ENCODE measurements at regions not wholly inside any gene's neighbourhood (a gene's known extent, or its start where the extent isn't known, plus 50 kb on each side); places are given as distances from the start of the nearest gene placed in this dataset.
"Not testable (repeated sequence)": the region's sequence is repeated elsewhere in the genome, so short reads cannot be mapped to it uniquely, and the experiment has no call there.

GRCh38 chr5:126280846-126281245 is 142.4 kb upstream of the GRAMD2B start:
- no peak overlapping the region for H3K27ac ChIP-seq
- no peak for ATAC-seq

GRCh38 chr5:126284977-126285696 is 138.1 kb upstream of the GRAMD2B start:
- no peak for ATAC-seq
- no peak overlapping the region for H3K27ac ChIP-seq
- H3K4me3 ChIP-seq: no peak overlapping the region
- TF ChIP-seq POLR2A (IDR thresholded peaks at IDR 0.05) (no peak), CTCF (IDR thresholded peaks at IDR 0.05 in 4 of 5, conservative IDR thresholded peaks at IDR 0.05 in 1 of 5) (no peak)
- H3K27me3 ChIP-seq: no peaks in the 10 kb centered on the region
- no peaks in the 10 kb centered on the region for H3K4me1 ChIP-seq
- intact Hi-C loops (cut with DNase I; ENCODE audit: low total_unique reads) (no loop called here), in situ Hi-C loops (cut with MboI; ENCODE audit: low sequenced_read_pairs in 4 of 4) (no loop called here)
- no peak for DNase-seq
- no peaks in the 10 kb centered on the region for H3K9me3 ChIP-seq
- H3K36me3 ChIP-seq: no peaks in the 10 kb centered on the region

More at GRCh38 chr5:126280846-126281245, 142.4 kb upstream of the GRAMD2B start:
- Histone ChIP-seq H3K4me3 (no peak overlapping the region), H3K4me1 (no peaks in the 10 kb centered on the region), H3K36me3 (no peaks in the 10 kb centered on the region), H3K27me3 (no peaks in the 10 kb centered on the region), H3K9me3 (no peaks in the 10 kb centered on the region)
- no peak for DNase-seq
- TF ChIP-seq CTCF (IDR thresholded peaks at IDR 0.05 in 4 of 5, conservative IDR thresholded peaks at IDR 0.05 in 1 of 5) (no peak), POLR2A (IDR thresholded peaks at IDR 0.05) (no peak)
- intact Hi-C loops (cut with DNase I; ENCODE audit: low total_unique reads): no loop called here
- in situ Hi-C loops (cut with MboI; ENCODE audit: low sequenced_read_pairs in 4 of 4): no loop called here

- DNase-seq; in situ Hi-C loops (cut with MboI; ENCODE audit: low sequenced_read_pairs in 4 of 4); H3K27ac ChIP-seq; H3K36me3 ChIP-seq; H3K27me3 ChIP-seq; H3K4me1 ChIP-seq; H3K4me3 ChIP-seq; ATAC-seq; H3K9me3 ChIP-seq; intact Hi-C loops (cut with DNase I; ENCODE audit: low total_unique reads): not testable (repeated sequence)
Observed at GRCh38 chr5:126296121-126296520, 127.1 kb upstream of the GRAMD2B start.

- Histone ChIP-seq H3K27ac (no peak overlapping the region), H3K9me3 (no peaks in the 10 kb centered on the region), H3K4me1 (no peaks in the 10 kb centered on the region), H3K4me3 (no peak overlapping the region), H3K27me3 (no peaks in the 10 kb centered on the region), H3K36me3 (no peaks in the 10 kb centered on the region)
- DNase-seq (no peak), ATAC-seq (no peak)
- intact Hi-C loops (cut with DNase I; ENCODE audit: low total_unique reads) (no loop called here), in situ Hi-C loops (cut with MboI; ENCODE audit: low sequenced_read_pairs in 4 of 4) (no loop called here)
- TF ChIP-seq POLR2A (IDR thresholded peaks at IDR 0.05): no peak
- no peak for TF ChIP-seq CTCF (IDR thresholded peaks at IDR 0.05 in 4 of 5, conservative IDR thresholded peaks at IDR 0.05 in 1 of 5)
Observed at GRCh38 chr5:126300293-126300692, 122.9 kb upstream of the GRAMD2B start.

GRCh38 chr5:126301056-126301455 is 122.2 kb upstream of the GRAMD2B start:
- Histone ChIP-seq H3K4me3 (no peak overlapping the region), H3K9me3 (no peaks in the 10 kb centered on the region), H3K4me1 (no peaks in the 10 kb centered on the region), H3K27me3 (no peaks in the 10 kb centered on the region), H3K27ac (no peak overlapping the region), H3K36me3 (no peaks in the 10 kb centered on the region)
- intact Hi-C loops (cut with DNase I; ENCODE audit: low total_unique reads) (no loop called here), in situ Hi-C loops (cut with MboI; ENCODE audit: low sequenced_read_pairs in 4 of 4) (no loop called here)
- ATAC-seq: no peak
- no peak for DNase-seq
- TF ChIP-seq POLR2A (IDR thresholded peaks at IDR 0.05): no peak
- TF ChIP-seq CTCF (IDR thresholded peaks at IDR 0.05 in 4 of 5, conservative IDR thresholded peaks at IDR 0.05 in 1 of 5): no peak

Measured in gastrocnemius medialis (tissue), 4 donors.